ENCODE measurements at regions not wholly inside any gene's neighbourhood (a gene's known extent, or its start where the extent isn't known, plus 50 kb on each side); places are given as distances from the start of the nearest gene placed in this dataset.

GRCh38 chr2:146666340-146666739 lies 1178.5 kb upstream of the ACVR2A start:
- no peak for DNase-seq (ENCODE audit: low spot score)
- TF ChIP-seq CTCF (IDR thresholded peaks at IDR 0.05; ENCODE audit: extremely low read depth, insufficient read depth, missing control alignments), result no peak
- in situ Hi-C loops (cut with MboI; ENCODE audit: low pct_unique_long_range_greater_than_20kb, low sequenced_read_pairs, unreplicated experiment), result no loop called here

- no peak for DNase-seq (ENCODE audit: low spot score)
- TF ChIP-seq CTCF (IDR thresholded peaks at IDR 0.05; ENCODE audit: extremely low read depth, insufficient read depth, missing control alignments), result no peak
- in situ Hi-C loops (cut with MboI; ENCODE audit: low pct_unique_long_range_greater_than_20kb, low sequenced_read_pairs, unreplicated experiment), result no loop called here
Measured at GRCh38 chr2:146665800-146666199, 1179.0 kb upstream of the ACVR2A start.

- DNase-seq (ENCODE audit: low spot score), result no peak
- peak; percentile 48 for TF ChIP-seq CTCF (IDR thresholded peaks at IDR 0.05; ENCODE audit: extremely low read depth, insufficient read depth, missing control alignments)
- in situ Hi-C loops (cut with MboI; ENCODE audit: low pct_unique_long_range_greater_than_20kb, low sequenced_read_pairs, unreplicated experiment), result no loop called here
Measured at GRCh38 chr2:146661473-146662096, 1183.2 kb upstream of the ACVR2A start.

- in situ Hi-C loops (cut with MboI; ENCODE audit: low pct_unique_long_range_greater_than_20kb, low sequenced_read_pairs, unreplicated experiment), result no loop called here
- no peak for DNase-seq (ENCODE audit: low spot score)
- TF ChIP-seq CTCF (IDR thresholded peaks at IDR 0.05; ENCODE audit: extremely low read depth, insufficient read depth, missing control alignments), result no peak
Measured at GRCh38 chr2:146659976-146660375, 1184.9 kb upstream of the ACVR2A start.

GRCh38 chr2:146652311-146652710 lies 1192.5 kb upstream of the ACVR2A start:
- DNase-seq (ENCODE audit: low spot score), result no peak
- TF ChIP-seq CTCF (IDR thresholded peaks at IDR 0.05; ENCODE audit: extremely low read depth, insufficient read depth, missing control alignments), result no peak
- in situ Hi-C loops (cut with MboI; ENCODE audit: low pct_unique_long_range_greater_than_20kb, low sequenced_read_pairs, unreplicated experiment), result no loop called here

- in situ Hi-C loops (cut with MboI; ENCODE audit: low pct_unique_long_range_greater_than_20kb, low sequenced_read_pairs, unreplicated experiment), result no loop called here
- DNase-seq (ENCODE audit: low spot score), result no peak
- no peak for TF ChIP-seq CTCF (IDR thresholded peaks at IDR 0.05; ENCODE audit: extremely low read depth, insufficient read depth, missing control alignments)
Measured at GRCh38 chr2:146651361-146651760, 1193.5 kb upstream of the ACVR2A start.

All from GM13977 (cell line).